K562 (cell line): ENCODE measurements at regions not wholly inside any gene's neighbourhood (a gene's known extent, or its start where the extent isn't known, plus 50 kb on each side); places are given as distances from the start of the nearest gene placed in this dataset.

Source experiments
- ATAC-seq: fragments of 200-7000 bp; cut with Tn5 transposase; 3 replicates; pipeline ENCODE4 v1.9.1; 2020; ENCODE audit warnings: moderate library complexity
- BruUV-seq: library from RNA; stranded (reverse); fragments of 400-500 nt; replicated peaks from 2 replicates; lab custom pipeline; 2021; lab: Mats Ljungman, UMichigan
- CTCF ChIA-PET: fragments of 300-600 bp; formaldehyde crosslinking; extraction: SDS; loops from one replicate; lab custom pipeline; 2021; ENCODE audit warnings: low intra/inter-chr PET ratio; lab: Yijun Ruan, JAX
- POLR2A ChIA-PET: fragments of 300-600, 350-650 bp; sonication (Branson Sonifier 250); formaldehyde crosslinking; extraction: SDS; loops from one replicate; lab custom pipeline; 2021; ENCODE audit warnings: antibody characterized with exemption, inconsistent platforms; lab: Yijun Ruan, JAX
- DNase-seq, 4 experiments: peaks; one replicate each; pipeline versions ENCODE4 v3.0.0 to v3.0.0-alpha.2; 2011 to 2018; ENCODE audit warnings: low spot score in 3 of 4, mixed read lengths in 3 of 4; ENCODE audit errors: extremely low read depth in 1 of 4
- FAIRE-seq: peaks from 2 replicates; lab custom pipeline; 2011; peaks lifted over from hg19 to GRCh38; lab: Jason Lieb, UNC
- H2AFZ ChIP-seq: 2 replicates; pipeline ENCODE4 v1.6.0; 2011; ENCODE audit warnings: low read depth, low read length, control low read depth, inconsistent platforms
- H3K27ac ChIP-seq: fragments of 200-600 bp; 3 replicates; pipeline ENCODE4 v1.8.0; 2011; ENCODE audit warnings: low read depth, mild to moderate bottlenecking, control low read depth, inconsistent platforms, low read length, moderate library complexity, mixed read lengths; ENCODE audit errors: extremely low read depth
- H3K27me3 ChIP-seq, 2 experiments: fragments of 300-600 bp in 1 of 2; 2 replicates in 1 of 2; 3 replicates in 1 of 2; pipeline versions ENCODE4 v1.6.0 to v1.8.0; 2011; ENCODE audit warnings: inconsistent platforms in 2 of 2, low read length in 2 of 2, mild to moderate bottlenecking in 1 of 2, mixed read lengths in 1 of 2, moderate library complexity in 1 of 2; ENCODE audit not compliant: control insufficient read depth in 2 of 2, insufficient read depth in 2 of 2
- H3K36me3 ChIP-seq: fragments of 300-600 bp; 3 replicates; pipeline ENCODE4 v1.8.0; 2011; ENCODE audit warnings: mild to moderate bottlenecking, low read length, inconsistent platforms; ENCODE audit not compliant: control insufficient read depth, insufficient read depth
- H3K4me1 ChIP-seq, 2 experiments: fragments of 200-600 bp in 1 of 2; replicated peaks in 1 of 2; 2 replicates in 1 of 2; 3 replicates in 1 of 2; pipeline versions ENCODE4 v1.5.1 to v1.8.0; 2011; ENCODE audit warnings: inconsistent platforms in 2 of 2, low read length in 2 of 2, mild to moderate bottlenecking in 1 of 2, mixed read lengths in 1 of 2, moderate library complexity in 1 of 2; ENCODE audit not compliant: control insufficient read depth in 2 of 2, insufficient read depth in 2 of 2
- H3K4me2 ChIP-seq: 2 replicates; pipeline ENCODE4 v1.6.1; 2011; ENCODE audit warnings: low read length, control low read depth, inconsistent platforms, mixed read lengths; ENCODE audit not compliant: insufficient read depth
- H3K4me3 ChIP-seq: fragments of 200-600 bp; sonication (generic), shearing (Covaris generic); 2 replicates; pipeline ENCODE4 v1.5.1; 2016; ENCODE audit warnings: control low read depth, inconsistent platforms
- H3K79me2 ChIP-seq: fragments of 200-600 bp; 3 replicates; pipeline ENCODE4 v1.8.0; 2011; ENCODE audit warnings: low read length, inconsistent platforms; ENCODE audit not compliant: control insufficient read depth, insufficient read depth
- H3K9ac ChIP-seq, 2 experiments: 2 replicates each; pipeline versions ENCODE4 v1.6.0 to v1.6.1; 2011; ENCODE audit warnings: low read depth in 2 of 2, low read length in 2 of 2, control low read depth in 1 of 2, inconsistent platforms in 1 of 2, mild to moderate bottlenecking in 1 of 2, mixed read lengths in 1 of 2; ENCODE audit not compliant: insufficient read depth in 1 of 2
- H3K9me1 ChIP-seq: one replicate; pipeline ENCODE4 v1.6.0; 2011; ENCODE audit warnings: inconsistent platforms, mild to moderate bottlenecking, low read length, moderate library complexity; ENCODE audit not compliant: control insufficient read depth, insufficient read depth
- H3K9me3 ChIP-seq: replicated peaks from 2 replicates; pipeline ENCODE4 v1.5.1; 2011; ENCODE audit warnings: low read depth, low read length, inconsistent platforms; ENCODE audit not compliant: control insufficient read depth, insufficient read depth
- H4K20me1 ChIP-seq: replicated peaks from 2 replicates; pipeline ENCODE4 v1.6.1; 2011; ENCODE audit warnings: low read length, inconsistent platforms, mixed read lengths; ENCODE audit not compliant: control insufficient read depth, insufficient read depth
- CHD1 ChIP-seq: fragments of 200-600 bp; sonication (generic); IDR thresholded peaks from one replicate; pipeline ENCODE4 v1.6.1; 2012; ENCODE audit warnings: mild to moderate bottlenecking, moderate library complexity, low read length, inconsistent platforms
- CREB5 ChIP-seq: fragments of 250-450 bp; sonication (Bioruptor Pico); IDR thresholded peaks from 2 replicates; pipeline ENCODE4 v1.5.0; 2020; ENCODE audit warnings: mild to moderate bottlenecking
- GTF2A2 ChIP-seq: IDR thresholded peaks from 2 replicates; pipeline ENCODE4 v1.6.1; 2016; ENCODE audit warnings: mild to moderate bottlenecking, missing genetic modification characterization, missing compliant biosample characterization
- HDAC3 ChIP-seq: fragments of 450-650 bp; IDR thresholded peaks from 2 replicates; pipeline ENCODE4 v1.6.1; 2018; ENCODE audit warnings: borderline replicate concordance, mild to moderate bottlenecking, moderate library complexity; ENCODE audit not compliant: partially characterized antibody
- KDM2B ChIP-seq: fragments of 250-450 bp; sonication (Bioruptor Pico); IDR thresholded peaks from 2 replicates; pipeline ENCODE4 v1.8.0; 2021; ENCODE audit warnings: mild to moderate bottlenecking, moderate library complexity
- L3MBTL2 ChIP-seq: fragments of 450-650 bp; IDR thresholded peaks from 2 replicates; pipeline ENCODE4 v1.6.1; 2016; ENCODE audit warnings: mild to moderate bottlenecking, moderate library complexity
- PHB ChIP-seq: fragments of 250-450 bp; sonication (Bioruptor Pico); IDR thresholded peaks from 2 replicates; pipeline ENCODE4 v1.5.0; 2021
- SIN3A ChIP-seq, 2 experiments: fragments of 150-350 bp in 1 of 2; IDR thresholded peaks; 2 replicates each; pipeline ENCODE4 v1.6.1; 2011 to 2016; ENCODE audit warnings: borderline replicate concordance in 2 of 2, low read depth in 2 of 2, low read length in 2 of 2, mild to moderate bottlenecking in 2 of 2, moderate library complexity in 2 of 2; ENCODE audit not compliant: control insufficient read depth in 1 of 2
- TAF1 ChIP-seq: IDR thresholded peaks from 2 replicates; pipeline ENCODE4 v1.6.1; 2011; ENCODE audit warnings: mild to moderate bottlenecking, low read length, moderate library complexity; ENCODE audit not compliant: insufficient read depth, control insufficient read depth, severe bottlenecking; ENCODE audit errors: extremely low read depth
- ZNF12 ChIP-seq: sonication (generic); formaldehyde crosslinking; IDR thresholded peaks from 2 replicates; pipeline ENCODE4 v1.4.0; 2020; ENCODE audit warnings: mild to moderate bottlenecking, missing genetic modification reagents
- ZNF311 ChIP-seq: fragments of 250-450 bp; sonication (Bioruptor Pico); IDR thresholded peaks from 2 replicates; pipeline ENCODE4 v1.4.0; 2020; ENCODE audit warnings: mild to moderate bottlenecking, moderate library complexity
- ZNF639 ChIP-seq, 2 experiments: fragments of 200-800 bp in 1 of 2; sonication (Bioruptor generic) in 1 of 2; sonication (generic) in 1 of 2; formaldehyde crosslinking in 1 of 2; IDR thresholded peaks in 1 of 2; conservative IDR thresholded peaks in 1 of 2; 2 replicates each; pipeline versions ENCODE4 v1.5.0 to v1.6.1; 2016 to 2020; ENCODE audit warnings: missing compliant biosample characterization in 1 of 2, missing genetic modification characterization in 1 of 2, missing genetic modification reagents in 1 of 2
- WGBS: fragments of 100-300 bp; shearing (Covaris generic); methylation state at CpG from one replicate; pipeline ENCODE4 v1.1.6; 2016; ENCODE audit warnings: low coverage, mixed read lengths; ENCODE audit not compliant: insufficient coverage; ENCODE audit errors: missing lambda C conversion rate; 5-methylcytosine and 5-hydroxymethylcytosine counted together
- in situ Hi-C: fragments of 300-500 bp; cut with MboI; formaldehyde crosslinking; loops from 4 replicates; pipeline ENCODE4 v1.15.0; 2018; ENCODE audit warnings: inconsistent platforms, mixed read lengths
- intact Hi-C: fragments of 100-400 bp; cut with micrococcal nuclease; formaldehyde crosslinking; loops from 2 replicates; pipeline ENCODE4 v1.14.2; 2022

GRCh38 chr2:236367506-236368289 lies 103.5 kb upstream of the ASB18 start:
- intact Hi-C loops (no loop called here), in situ Hi-C loops (no loop called here)
- H3K9me3 ChIP-seq, result no peaks in the 10 kb centered on the region
- TF ChIP-seq ZNF12 (CRISPR knock-in tag) (no peak), TAF1 (no peak), CHD1 (no peak)
- no peak overlapping the region for H3K4me3 ChIP-seq
- H3K27ac ChIP-seq, result no peak overlapping the region
- no peak overlapping the region for H3K9ac ChIP-seq
- ATAC-seq (no peak), DNase-seq (no peak), FAIRE-seq (no peak)
- no peaks in the 10 kb centered on the region for H3K4me1 ChIP-seq
- H3K4me2 ChIP-seq, result no peak overlapping the region
- no peaks in the 10 kb centered on the region for H4K20me1 ChIP-seq
- no peaks in the 10 kb centered on the region for H3K9me1 ChIP-seq
- no peak overlapping the region for H2AFZ ChIP-seq
- POLR2A ChIA-PET, result no interaction called here
- BruUV-seq, result no TSS peak
- CTCF ChIA-PET, result no interaction called here
- WGBS, result under 1% methylated on average over 16 of the region's 16 CpGs
- no peaks in the 10 kb centered on the region for H3K79me2 ChIP-seq
- H3K36me3 ChIP-seq, result no peaks in the 10 kb centered on the region
- peaks cover 8 to 30% of the 10 kb centered on the region in 2 experiments for H3K27me3 ChIP-seq

GRCh38 chr2:236369661-236370062 lies 105.5 kb upstream of the ASB18 start:
- H3K27me3 ChIP-seq, result peaks cover 8 to 24% of the 10 kb centered on the region in 2 experiments
- no peaks in the 10 kb centered on the region for H3K9me1 ChIP-seq
- H2AFZ ChIP-seq, result no peak overlapping the region
- H4K20me1 ChIP-seq, result no peaks in the 10 kb centered on the region
- WGBS, result 0% methylated on average over 12 of the region's 14 CpGs
- DNase-seq (no peak), FAIRE-seq (no peak), ATAC-seq (no peak)
- intact Hi-C loops, result no loop called here
- H3K27ac ChIP-seq, result no peak overlapping the region
- ChIA-PET POLR2A (no interaction called here), CTCF (no interaction called here)
- no peaks in the 10 kb centered on the region for H3K79me2 ChIP-seq
- H3K9ac ChIP-seq, result no peak overlapping the region
- no peaks in the 10 kb centered on the region for H3K36me3 ChIP-seq
- H3K4me1 ChIP-seq, result no peaks in the 10 kb centered on the region
- H3K4me3 ChIP-seq, result no peak overlapping the region
- H3K9me3 ChIP-seq, result no peaks in the 10 kb centered on the region
- H3K4me2 ChIP-seq, result no peak overlapping the region
- BruUV-seq, result no TSS peak
- in situ Hi-C loops, result no loop called here
- TF ChIP-seq SIN3A (IDR thresholded peaks at IDR 0.05; ENCODE audit: borderline replicate concordance in 2 of 2, control insufficient read depth in 1 of 2, low read depth in 2 of 2, low read length in 2 of 2) (no peak), HDAC3 (no peak), CREB5 (no peak), L3MBTL2 (no peak), ZNF639 (CRISPR knock-in tag; conservative IDR thresholded peaks at IDR 0.05 in 1 of 2, IDR thresholded peaks at IDR 0.05 in 1 of 2) (no peak), KDM2B (CRISPR knock-in tag) (no peak), PHB (CRISPR knock-in tag) (no peak), ZNF311 (CRISPR knock-in tag) (no peak), GTF2A2 (tag) (no peak)
